H1 (cell line): ENCODE measurements at regions not wholly inside any gene's neighbourhood (a gene's known extent, or its start where the extent isn't known, plus 50 kb on each side); places are given as distances from the start of the nearest gene placed in this dataset.

ENCODE experiments used
- CTCF ChIA-PET: fragments of 300-600 bp; sonication (Branson Sonifier 250); formaldehyde crosslinking; loops from one replicate; lab custom pipeline; 2021; ENCODE audit not compliant: partially characterized antibody; lab: Charles Lee
- POLR2A ChIA-PET: fragments of 300-600 bp; sonication (Branson Sonifier 250); formaldehyde crosslinking; loops from one replicate; lab custom pipeline; 2021; ENCODE audit warnings: inconsistent platforms; ENCODE audit not compliant: partially characterized antibody; lab: Charles Lee
- DNase-seq, 2 experiments: peaks; one replicate each; pipeline versions ENCODE4 v3.0.0 to v3.0.0-alpha.2; 2010 to 2022; ENCODE audit warnings: low spot score in 2 of 2, low read depth in 1 of 2, mixed read lengths in 1 of 2
- FAIRE-seq: peaks from 2 replicates; lab custom pipeline; 2011; peaks lifted over from hg19 to GRCh38; lab: Jason Lieb, UNC
- H2AFZ ChIP-seq: 2 replicates; pipeline ENCODE4 v1.8.1; 2012; ENCODE audit warnings: low read length, inconsistent platforms
- H2AK5ac ChIP-seq: 2 replicates; pipeline ENCODE4 v1.6.1; 2013; ENCODE audit warnings: low read depth, low read length
- H2BK120ac ChIP-seq: replicated peaks from 2 replicates; pipeline ENCODE3; 2013; ENCODE audit warnings: low read depth, low read length, inconsistent platforms
- H2BK12ac ChIP-seq: 2 replicates; pipeline ENCODE4 v1.6.1; 2013; ENCODE audit warnings: low read depth, low read length
- H2BK15ac ChIP-seq: 2 replicates; pipeline ENCODE4 v1.6.1; 2013; ENCODE audit warnings: low read length
- H2BK20ac ChIP-seq: 2 replicates; pipeline ENCODE4 v1.6.1; 2013; ENCODE audit warnings: low read length
- H2BK5ac ChIP-seq: 2 replicates; pipeline ENCODE4 v1.6.1; 2013; ENCODE audit warnings: low read depth, low read length
- H3K14ac ChIP-seq: 2 replicates; pipeline ENCODE4 v1.6.1; 2013; ENCODE audit warnings: inconsistent platforms; ENCODE audit not compliant: insufficient read length
- H3K18ac ChIP-seq: 2 replicates; pipeline ENCODE4 v1.6.1; 2013; ENCODE audit warnings: low read length; ENCODE audit errors: extremely low read depth
- H3K23ac ChIP-seq: 2 replicates; pipeline ENCODE4 v1.6.1; 2013; ENCODE audit warnings: inconsistent platforms; ENCODE audit not compliant: insufficient read length
- H3K23me2 ChIP-seq: 2 replicates; pipeline ENCODE4 v1.6.1; 2013; ENCODE audit warnings: low read depth, low read length
- H3K27ac ChIP-seq: 2 replicates; pipeline ENCODE4 v1.6.1; 2011; ENCODE audit warnings: low read depth, low read length, inconsistent platforms
- H3K27me3 ChIP-seq, 4 experiments: replicated peaks in 1 of 4; 1 replicate in 1 of 4; 2 replicates in 3 of 4; pipeline versions ENCODE4 v1.6.1 to v1.8.1; 2011 to 2013; ENCODE audit warnings: low read length in 3 of 4, mild to moderate bottlenecking in 3 of 4, inconsistent platforms in 2 of 4, mixed read lengths in 2 of 4, moderate library complexity in 1 of 4; ENCODE audit not compliant: control insufficient read depth in 3 of 4, insufficient read depth in 3 of 4; ENCODE audit errors: extremely low read depth in 1 of 4
- H3K36me3 ChIP-seq, 4 experiments: 2 replicates each; pipeline versions ENCODE4 v1.6.1 to v1.8.1; 2011 to 2013; ENCODE audit warnings: mild to moderate bottlenecking in 4 of 4, low read length in 3 of 4, moderate library complexity in 2 of 4, control low read depth in 1 of 4, inconsistent platforms in 1 of 4; ENCODE audit not compliant: insufficient read depth in 4 of 4, control insufficient read depth in 2 of 4
- H3K4ac ChIP-seq: replicated peaks from 2 replicates; pipeline ENCODE3; 2013; ENCODE audit warnings: low read length, low read depth, mixed read lengths, inconsistent platforms; ENCODE audit not compliant: insufficient read length
- H3K4me1 ChIP-seq, 4 experiments: replicated peaks in 1 of 4; 1 replicate in 1 of 4; 2 replicates in 3 of 4; pipeline versions ENCODE4 v1.6.1 to v1.8.1; 2011 to 2013; ENCODE audit warnings: low read length in 3 of 4, inconsistent platforms in 2 of 4, mixed read lengths in 1 of 4; ENCODE audit not compliant: insufficient read depth in 4 of 4, control insufficient read depth in 3 of 4
- H3K4me2 ChIP-seq, 2 experiments: 2 replicates each; pipeline versions ENCODE4 v1.6.1 to v1.8.1; 2011 to 2013; ENCODE audit warnings: low read depth in 2 of 2, low read length in 2 of 2, control low read depth in 1 of 2, inconsistent platforms in 1 of 2, mild to moderate bottlenecking in 1 of 2; ENCODE audit not compliant: insufficient read depth in 1 of 2
- H3K4me3 ChIP-seq, 4 experiments: fragments of 200-600, 300-600 bp in 1 of 4; sonication (generic), shearing (Covaris generic), sonication (Bioruptor Twin) in 1 of 4; 2 replicates each; pipeline versions ENCODE4 v1.5.1 to v1.8.1; 2011 to 2016; ENCODE audit warnings: low read length in 4 of 4, low read depth in 3 of 4, control low read depth in 2 of 4, inconsistent platforms in 2 of 4, mild to moderate bottlenecking in 2 of 4, mixed read lengths in 1 of 4, moderate library complexity in 1 of 4; ENCODE audit not compliant: insufficient read depth in 2 of 4; ENCODE audit errors: extremely low read depth in 1 of 4
- H3K56ac ChIP-seq: replicated peaks from 2 replicates; pipeline ENCODE3; 2013; ENCODE audit warnings: low read depth, mild to moderate bottlenecking, mixed read lengths, low read length, inconsistent platforms; ENCODE audit not compliant: insufficient read length
- H3K79me1 ChIP-seq: 2 replicates; pipeline ENCODE4 v1.6.1; 2013; ENCODE audit warnings: low read depth, low read length, control low read depth
- H3K79me2 ChIP-seq, 2 experiments: 2 replicates each; pipeline versions ENCODE4 v1.6.1 to v1.8.1; 2012 to 2013; ENCODE audit warnings: low read length in 2 of 2, mild to moderate bottlenecking in 2 of 2, inconsistent platforms in 1 of 2; ENCODE audit not compliant: insufficient read depth in 2 of 2, control insufficient read depth in 1 of 2
- H3K9ac ChIP-seq, 4 experiments: replicated peaks in 1 of 4; 1 replicate in 1 of 4; 2 replicates in 3 of 4; pipeline versions ENCODE4 v1.6.1 to v1.8.1; 2011 to 2013; ENCODE audit warnings: low read depth in 3 of 4, low read length in 3 of 4, control low read depth in 2 of 4, mild to moderate bottlenecking in 2 of 4, moderate library complexity in 2 of 4, inconsistent platforms in 1 of 4; ENCODE audit errors: extremely low read depth in 1 of 4
- H3K9me3 ChIP-seq, 2 experiments: 2 replicates each; pipeline versions ENCODE4 v1.6.1 to v1.8.1; 2012 to 2013; ENCODE audit warnings: mild to moderate bottlenecking in 2 of 2, moderate library complexity in 2 of 2, control low read depth in 1 of 2, inconsistent platforms in 1 of 2, low read depth in 1 of 2, low read length in 1 of 2, mixed read lengths in 1 of 2; ENCODE audit not compliant: insufficient read depth in 2 of 2
- H4K20me1 ChIP-seq, 2 experiments: replicated peaks in 1 of 2; 2 replicates each; pipeline versions ENCODE3 to v1.8.1; 2011 to 2013; ENCODE audit warnings: inconsistent platforms in 2 of 2, low read length in 2 of 2, mild to moderate bottlenecking in 1 of 2; ENCODE audit not compliant: insufficient read depth in 2 of 2, control insufficient read depth in 1 of 2
- H4K5ac ChIP-seq: 2 replicates; pipeline ENCODE4 v1.6.1; 2013; ENCODE audit warnings: low read length, low read depth, mixed read lengths, inconsistent platforms; ENCODE audit not compliant: insufficient read length
- H4K8ac ChIP-seq: 2 replicates; pipeline ENCODE4 v1.8.0; 2013; ENCODE audit warnings: mild to moderate bottlenecking, moderate library complexity, low read length, inconsistent platforms; ENCODE audit not compliant: insufficient read depth; ENCODE audit errors: extremely low read depth
- H4K91ac ChIP-seq: replicated peaks from 2 replicates; pipeline ENCODE3; 2013; ENCODE audit warnings: low read length, mixed read lengths, inconsistent platforms; ENCODE audit not compliant: insufficient read length
- BCL11A ChIP-seq, 2 experiments: IDR thresholded peaks; one replicate each; pipeline ENCODE4 v1.6.1; 2011; ENCODE audit warnings: low read depth in 2 of 2, low read length in 2 of 2, mild to moderate bottlenecking in 2 of 2
- BRCA1 ChIP-seq: IDR thresholded peaks from 2 replicates; pipeline ENCODE4 v1.6.1; 2012; ENCODE audit warnings: low read depth, low read length, improper control_type of control experiment
- CBX8 ChIP-seq: fragments of 300-800, 300-1000 bp; sonication (generic); IDR thresholded peaks from 2 replicates; pipeline ENCODE4 v1.7.1; 2016; ENCODE audit warnings: low read depth, low read length, borderline replicate concordance
- CHD2 ChIP-seq: IDR thresholded peaks from 2 replicates; pipeline ENCODE4 v1.6.1; 2012; ENCODE audit warnings: low read length, improper control_type of control experiment
- FOSL1 ChIP-seq: IDR thresholded peaks from 2 replicates; pipeline ENCODE4 v1.6.1; 2011; ENCODE audit warnings: mild to moderate bottlenecking, low read depth, low read length, moderate library complexity; ENCODE audit not compliant: insufficient read depth
- GABPA ChIP-seq: IDR thresholded peaks from 2 replicates; pipeline ENCODE4 v1.6.1; 2011; ENCODE audit warnings: mild to moderate bottlenecking, low read length, moderate library complexity, borderline replicate concordance; ENCODE audit not compliant: insufficient read depth
- KDM4A ChIP-seq: IDR thresholded peaks from one replicate; pipeline ENCODE4 v1.7.1; 2012; ENCODE audit warnings: low read depth, mild to moderate bottlenecking, moderate library complexity, low read length, inconsistent platforms; ENCODE audit not compliant: severe bottlenecking
- MAFK ChIP-seq: IDR thresholded peaks from 2 replicates; pipeline ENCODE4 v1.6.1; 2012; ENCODE audit warnings: low read depth, mild to moderate bottlenecking, improper control_type of control experiment, low read length
- RFX5 ChIP-seq: IDR thresholded peaks from 2 replicates; pipeline ENCODE4 v1.6.1; 2011; ENCODE audit warnings: low read depth, low read length, improper control_type of control experiment, borderline replicate concordance
- SIX5 ChIP-seq: IDR thresholded peaks from 2 replicates; pipeline ENCODE4 v1.6.1; 2011; ENCODE audit warnings: mild to moderate bottlenecking, low read depth, low read length
- SP1 ChIP-seq: IDR thresholded peaks from 2 replicates; pipeline ENCODE4 v1.6.1; 2011; ENCODE audit warnings: low read depth, low read length
- TCF12 ChIP-seq: IDR thresholded peaks from 2 replicates; pipeline ENCODE4 v1.6.1; 2011; ENCODE audit warnings: low read depth, mild to moderate bottlenecking, low read length
- WGBS, 2 experiments: shearing (Covaris generic) in 1 of 2; methylation state at CpG; one replicate each; pipeline versions ENCODE4 v1.1.6 to v1.1.7; 2013 to 2015; ENCODE audit warnings: low lambda C conversion rate in 2 of 2, mixed read lengths in 2 of 2, inconsistent platforms in 1 of 2, low coverage in 1 of 2, missing lambda C conversion rate in 1 of 2; ENCODE audit not compliant: insufficient replicate concordance in 2 of 2, insufficient coverage in 1 of 2, insufficient read length in 1 of 2; ENCODE audit errors: extremely low coverage in 1 of 2, missing lambda C conversion rate in 1 of 2; 5-methylcytosine and 5-hydroxymethylcytosine counted together

DNA sequence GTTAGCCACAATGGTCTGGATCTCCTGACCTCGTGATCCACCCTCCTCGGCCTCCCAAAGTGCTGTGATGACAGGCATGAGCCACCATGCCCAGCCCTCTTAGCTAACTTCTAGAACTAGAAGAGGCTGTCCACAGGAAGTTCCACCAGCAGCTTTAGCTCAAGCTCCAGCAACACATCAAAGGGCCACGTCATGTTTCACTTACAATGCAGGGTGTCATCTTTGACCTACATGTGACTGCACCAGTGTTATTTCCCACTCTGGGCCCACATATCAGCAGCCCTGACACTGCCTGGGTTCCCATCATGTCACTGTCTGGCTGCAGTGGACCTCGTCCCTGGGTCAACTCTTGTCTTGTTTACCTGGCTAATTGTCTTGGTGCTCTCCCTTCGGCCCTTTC lies 147.2 kb downstream of the GRIN2B start:
- CTCF ChIA-PET = interaction anchor here (0.6 kb wide), 1 partner anchor 327 kb away, joined by 3 read pairs; no protein-coding TSS in a partner anchor
- Histone ChIP-seq H2BK15ac (no peak overlapping the region), H4K20me1 (no peaks in the 10 kb centered on the region), H3K9ac (no peak overlapping the region), H2AFZ (no peak overlapping the region), H2AK5ac (no peak overlapping the region), H3K23ac (no peak overlapping the region), H3K27ac (no peak overlapping the region), H2BK5ac (no peak overlapping the region), H4K8ac (no peak overlapping the region), H3K14ac (no peak overlapping the region), H3K4me2 (no peak overlapping the region), H4K91ac (no peak overlapping the region), H3K56ac (no peak overlapping the region), H3K79me1 (no peaks in the 10 kb centered on the region), H3K9me3 (no peaks in the 10 kb centered on the region), H3K4me3 (no peak overlapping the region; a peak in 1 of 8 replicates), H3K4ac (no peak overlapping the region), H2BK20ac (no peak overlapping the region), H3K79me2 (no peaks in the 10 kb centered on the region), H3K27me3 (no peaks in the 10 kb centered on the region), H3K36me3 (no peaks in the 10 kb centered on the region), H2BK12ac (no peak overlapping the region), H3K4me1 (no peaks in the 10 kb centered on the region; a peak in 1 of 7 replicates), H4K5ac (no peak overlapping the region), H2BK120ac (no peak overlapping the region), H3K23me2 (no peaks in the 10 kb centered on the region), H3K18ac (no peak overlapping the region)
- TF ChIP-seq SIX5 (no peak), BCL11A (IDR thresholded peaks at IDR 0.05; ENCODE audit: low read depth in 2 of 2, low read length in 2 of 2) (no peak), RFX5 (no peak), BRCA1 (no peak), CHD2 (no peak), GABPA (no peak), SP1 (no peak), CBX8 (no peak), FOSL1 (no peak), TCF12 (no peak), KDM4A (no peak), MAFK (no peak)
- WGBS, 2 experiments = 90% methylated on average over 4 of the region's 5 CpGs; no CpG with 5 or more reads in 1 of the 2 experiments
- DNase-seq (no peak), FAIRE-seq (no peak)
- POLR2A ChIA-PET = interaction anchor here (0.7 kb wide), 1 partner anchor 18 kb away, joined by 5 read pairs; no protein-coding TSS in a partner anchor
